ENCODE measurements at regions not wholly inside any gene's neighbourhood (a gene's known extent, or its start where the extent isn't known, plus 50 kb on each side); places are given as distances from the start of the nearest gene placed in this dataset.

DNA sequence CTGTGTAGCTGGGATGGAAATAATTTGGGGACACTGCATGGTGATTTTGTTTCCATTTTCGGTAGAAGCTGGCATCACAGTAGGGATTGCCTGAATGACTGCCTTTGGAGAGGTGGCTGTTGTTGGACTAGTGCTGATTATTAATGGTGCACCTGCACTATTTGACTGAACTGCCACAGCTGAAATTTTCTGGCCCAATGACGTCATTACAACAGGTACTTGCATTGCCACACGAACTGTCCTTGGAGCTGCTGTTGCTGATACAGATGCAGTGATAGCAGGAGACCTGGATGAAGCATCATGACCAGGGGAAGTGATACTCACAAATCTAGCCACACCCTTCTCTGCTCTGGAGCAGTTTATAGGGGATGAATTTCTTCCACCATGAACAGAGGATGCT is 95.6 kb upstream of the FOXC1 start:
- H3K9me3 ChIP-seq (ENCODE audit: control insufficient read depth, low read length) = no peaks in the 10 kb centered on the region
- no peaks in the 10 kb centered on the region for H3K4me1 ChIP-seq (ENCODE audit: control insufficient read depth, insufficient read depth, low read length, poor library complexity, severe bottlenecking)
- H3K4me3 ChIP-seq (ENCODE audit: extremely low read depth, insufficient read depth, low read length, poor library complexity, severe bottlenecking) = no peak overlapping the region
- WGBS, 2 experiments (ENCODE audit: insufficient coverage in 2 of 2) = 88 to 89% methylated on average over 3 of the region's 3 CpGs
- no peaks in the 10 kb centered on the region for H3K36me3 ChIP-seq (ENCODE audit: control insufficient read depth, insufficient read depth, low read length)
- H3K27ac ChIP-seq (ENCODE audit: low read depth, low read length, severe bottlenecking) = no peak overlapping the region

DNA sequence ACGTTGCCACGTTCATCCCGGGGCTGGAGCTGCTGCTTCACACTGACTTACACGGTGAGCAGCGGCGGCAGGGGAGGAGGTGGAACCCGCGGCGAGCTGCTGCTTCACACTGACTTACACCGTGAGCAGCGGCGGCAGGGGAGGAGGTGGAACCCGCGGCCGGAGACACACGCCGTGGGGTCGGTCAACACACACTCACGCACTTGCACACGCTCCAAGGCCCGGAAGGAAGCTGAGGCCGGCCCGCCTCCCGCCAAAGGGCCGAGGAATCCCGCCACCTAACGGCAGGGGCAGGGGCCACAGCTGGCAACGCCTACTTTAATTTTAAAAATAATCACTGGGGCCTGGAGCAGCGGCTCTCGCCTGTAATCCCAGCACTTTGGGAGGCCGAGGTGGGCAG is 94.4 kb upstream of the FOXC1 start:
- no peaks in the 10 kb centered on the region for H3K36me3 ChIP-seq (ENCODE audit: control insufficient read depth, insufficient read depth, low read length)
- WGBS, 2 experiments (ENCODE audit: insufficient coverage in 2 of 2) = 89 to 90% methylated on average over 18 to 29 of the region's 31 CpGs
- no peaks in the 10 kb centered on the region for H3K9me3 ChIP-seq (ENCODE audit: control insufficient read depth, low read length)
- H3K4me3 ChIP-seq (ENCODE audit: extremely low read depth, insufficient read depth, low read length, poor library complexity, severe bottlenecking) = no peak overlapping the region
- H3K27ac ChIP-seq (ENCODE audit: low read depth, low read length, severe bottlenecking) = no peak overlapping the region
- H3K4me1 ChIP-seq (ENCODE audit: control insufficient read depth, insufficient read depth, low read length, poor library complexity, severe bottlenecking) = no peaks in the 10 kb centered on the region

DNA sequence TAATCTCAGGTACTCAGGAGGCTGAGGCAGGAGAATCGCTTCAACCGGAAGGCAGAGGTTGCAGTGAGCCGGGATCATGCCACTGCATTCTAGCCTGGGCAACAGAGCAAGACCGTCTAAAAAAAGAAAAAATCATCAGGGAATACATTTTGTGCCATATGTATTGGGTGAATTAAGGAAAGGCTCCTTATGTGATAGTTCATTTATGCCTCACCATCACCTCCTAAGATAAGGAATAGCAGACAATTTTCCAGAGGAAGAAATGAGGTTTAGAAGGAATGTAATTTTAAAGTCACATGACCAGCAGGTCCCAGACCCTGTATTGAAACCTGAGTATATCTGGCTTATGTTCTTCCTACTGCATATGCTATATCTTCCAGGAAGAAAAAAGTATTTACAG is 93.9 kb upstream of the FOXC1 start:
- H3K27ac ChIP-seq (ENCODE audit: low read depth, low read length, severe bottlenecking) = no peak overlapping the region
- no peaks in the 10 kb centered on the region for H3K36me3 ChIP-seq (ENCODE audit: control insufficient read depth, insufficient read depth, low read length)
- no peaks in the 10 kb centered on the region for H3K9me3 ChIP-seq (ENCODE audit: control insufficient read depth, low read length)
- H3K4me1 ChIP-seq (ENCODE audit: control insufficient read depth, insufficient read depth, low read length, poor library complexity, severe bottlenecking) = no peaks in the 10 kb centered on the region
- WGBS, 2 experiments (ENCODE audit: insufficient coverage in 2 of 2) = 95 to 100% methylated on average over 3 to 4 of the region's 4 CpGs
- H3K4me3 ChIP-seq (ENCODE audit: extremely low read depth, insufficient read depth, low read length, poor library complexity, severe bottlenecking) = no peak overlapping the region

DNA sequence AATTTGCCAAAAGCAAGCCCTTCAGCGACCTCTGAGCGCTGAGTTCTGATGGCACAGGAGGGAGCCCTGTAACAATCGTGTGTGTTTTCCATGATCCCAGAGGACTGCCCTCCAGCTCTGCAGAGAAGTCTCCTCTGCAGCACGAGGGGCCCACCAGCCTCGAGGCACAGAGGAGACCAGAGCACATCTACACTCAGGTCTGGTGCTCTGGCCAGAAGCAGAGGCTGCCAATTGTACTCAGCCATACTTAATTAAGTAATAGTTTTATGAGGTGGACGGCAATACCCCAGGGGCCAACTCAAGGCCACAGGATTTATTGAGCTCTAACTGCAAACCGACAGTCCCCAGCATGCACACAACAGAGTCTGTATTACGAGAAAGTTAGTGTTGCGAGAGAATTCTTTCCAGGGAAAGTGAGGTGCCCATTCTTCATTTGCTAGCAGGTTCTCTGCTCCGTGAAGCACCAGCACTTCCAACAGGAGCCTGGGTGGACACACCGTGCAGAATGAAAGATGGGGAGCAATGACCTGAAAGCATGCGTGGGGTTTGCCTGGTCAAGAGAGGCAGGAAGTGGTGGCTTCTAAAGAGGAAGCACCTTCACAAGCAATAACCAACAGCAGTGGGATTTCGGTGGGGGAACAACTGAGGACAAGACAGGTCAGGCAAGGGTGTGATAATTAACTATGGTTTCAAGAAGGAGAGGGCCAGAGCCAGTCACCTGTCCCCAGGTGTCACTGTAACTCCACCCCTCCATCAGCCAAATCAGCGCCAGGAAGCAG is 92.8 kb upstream of the FOXC1 start:
- Histone ChIP-seq H3K9me3 (ENCODE audit: control insufficient read depth, low read length) (no peaks in the 10 kb centered on the region), H3K4me1 (ENCODE audit: control insufficient read depth, insufficient read depth, low read length, poor library complexity, severe bottlenecking) (no peaks in the 10 kb centered on the region), H3K36me3 (ENCODE audit: control insufficient read depth, insufficient read depth, low read length) (no peaks in the 10 kb centered on the region), H3K4me3 (ENCODE audit: extremely low read depth, insufficient read depth, low read length, poor library complexity, severe bottlenecking) (no peak overlapping the region), H3K27ac (ENCODE audit: low read depth, low read length, severe bottlenecking) (no peak overlapping the region)
- WGBS, 2 experiments (ENCODE audit: insufficient coverage in 2 of 2) = 89 to 91% methylated on average over 10 to 11 of the region's 14 CpGs

DNA sequence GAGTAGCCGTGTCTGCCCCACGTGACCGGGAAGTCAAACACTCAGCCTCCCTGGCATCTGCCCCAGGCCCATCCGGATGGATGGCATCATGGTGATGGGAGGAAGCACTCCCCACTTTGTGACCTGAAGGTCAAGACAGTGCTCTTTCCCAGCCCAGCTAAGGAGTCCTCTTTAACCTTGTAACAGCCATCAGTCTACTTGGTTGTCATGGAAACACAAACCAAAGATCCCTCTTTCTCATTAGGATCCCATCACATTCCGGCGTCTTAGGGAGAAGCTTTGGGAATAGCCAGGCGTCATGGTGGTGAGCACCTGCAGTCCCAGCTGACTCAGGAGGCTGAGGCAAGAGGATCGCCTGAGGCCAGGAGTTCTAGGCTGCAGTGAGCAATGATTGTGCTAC is 90.9 kb upstream of the FOXC1 start:
- Histone ChIP-seq H3K9me3 (ENCODE audit: control insufficient read depth, low read length) (no peaks in the 10 kb centered on the region), H3K27ac (ENCODE audit: low read depth, low read length, severe bottlenecking) (no peak overlapping the region), H3K4me3 (ENCODE audit: extremely low read depth, insufficient read depth, low read length, poor library complexity, severe bottlenecking) (no peak overlapping the region), H3K4me1 (ENCODE audit: control insufficient read depth, insufficient read depth, low read length, poor library complexity, severe bottlenecking) (no peaks in the 10 kb centered on the region), H3K36me3 (ENCODE audit: control insufficient read depth, insufficient read depth, low read length) (no peaks in the 10 kb centered on the region)
- WGBS, 2 experiments (ENCODE audit: insufficient coverage in 2 of 2) = 94 to 100% methylated on average over 6 to 7 of the region's 8 CpGs

DNA sequence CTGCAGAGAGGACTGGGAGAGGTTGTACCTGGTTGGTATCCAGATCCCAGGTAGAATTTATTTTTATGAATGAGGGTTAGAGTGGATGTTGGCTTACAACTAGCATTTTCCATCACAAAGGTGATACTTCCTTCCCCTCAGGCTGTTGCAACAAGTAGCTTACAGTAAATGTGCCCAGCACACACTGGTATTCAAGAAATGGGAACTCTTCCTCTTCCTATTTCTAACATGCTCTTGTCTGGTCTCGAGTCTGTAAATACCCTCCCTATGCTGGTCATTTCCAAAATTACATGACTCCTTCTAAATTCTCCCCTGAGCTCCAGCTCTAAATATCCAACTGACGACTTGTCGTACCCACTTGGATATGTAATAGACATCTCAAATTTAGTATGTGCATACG is 90.1 kb upstream of the FOXC1 start:
- 67 to 86% methylated on average over 1 of the region's 4 CpGs for WGBS, 2 experiments (ENCODE audit: insufficient coverage in 2 of 2)
- Histone ChIP-seq H3K4me1 (ENCODE audit: control insufficient read depth, insufficient read depth, low read length, poor library complexity, severe bottlenecking) (no peaks in the 10 kb centered on the region), H3K4me3 (ENCODE audit: extremely low read depth, insufficient read depth, low read length, poor library complexity, severe bottlenecking) (no peak overlapping the region)

DNA sequence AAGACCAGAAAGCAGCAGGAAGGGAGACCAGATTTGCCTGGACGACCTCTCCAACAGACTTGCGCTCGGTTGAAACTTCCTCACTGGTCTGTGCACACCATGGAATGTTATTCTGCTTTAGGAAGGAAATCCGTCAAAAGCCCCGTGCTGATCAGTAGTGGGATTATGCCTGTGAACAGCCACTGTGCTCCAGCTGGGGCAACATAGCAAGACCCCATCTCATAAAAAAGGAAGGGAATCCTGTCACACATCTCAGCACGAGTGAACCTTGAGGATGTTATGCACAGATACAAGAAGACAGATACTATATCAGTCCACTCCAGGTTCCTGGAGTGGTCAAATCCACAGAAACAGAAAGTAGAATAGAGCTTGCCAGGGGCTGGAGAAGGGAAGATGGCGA is 86.9 kb upstream of the FOXC1 start:
- no peaks in the 10 kb centered on the region for H3K36me3 ChIP-seq (ENCODE audit: control insufficient read depth, insufficient read depth, low read length)
- no peak overlapping the region for H3K27ac ChIP-seq (ENCODE audit: low read depth, low read length, severe bottlenecking)
- peaks cover 6% of the 10 kb centered on the region for H3K4me1 ChIP-seq (ENCODE audit: control insufficient read depth, insufficient read depth, low read length, poor library complexity, severe bottlenecking)
- 74 to 96% methylated on average over 3 to 6 of the region's 7 CpGs for WGBS, 2 experiments (ENCODE audit: insufficient coverage in 2 of 2)
- H3K9me3 ChIP-seq (ENCODE audit: control insufficient read depth, low read length) = no peaks in the 10 kb centered on the region
- H3K4me3 ChIP-seq (ENCODE audit: extremely low read depth, insufficient read depth, low read length, poor library complexity, severe bottlenecking) = no peak overlapping the region

More for the DNA sequence above, 90.1 kb upstream of the FOXC1 start:
- Histone ChIP-seq H3K27ac (ENCODE audit: low read depth, low read length, severe bottlenecking) (no peak overlapping the region), H3K36me3 (ENCODE audit: control insufficient read depth, insufficient read depth, low read length) (no peaks in the 10 kb centered on the region), H3K9me3 (ENCODE audit: control insufficient read depth, low read length) (no peaks in the 10 kb centered on the region)

DNA sequence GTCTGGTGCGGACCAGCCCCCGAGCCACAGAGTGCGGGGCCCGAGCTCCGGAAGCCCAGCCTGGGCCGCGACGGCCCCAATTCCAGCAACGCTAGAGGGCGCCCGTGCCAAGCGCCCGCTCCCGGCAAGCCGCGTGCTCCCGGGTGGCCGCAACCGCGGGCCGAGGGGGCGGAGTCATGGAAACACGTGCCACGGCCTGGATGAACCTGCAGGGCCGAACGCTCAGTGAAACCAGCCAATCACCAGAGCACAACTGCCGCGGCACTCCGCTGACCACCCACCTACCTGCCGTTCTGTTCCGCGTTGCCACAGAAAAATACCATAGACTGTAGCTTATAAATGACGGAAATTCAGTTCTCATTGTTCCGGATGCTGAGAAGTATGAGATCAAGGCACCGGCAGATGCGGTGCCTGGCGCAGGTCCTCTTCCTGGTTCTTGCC is 85.7 kb upstream of the FOXC1 start:
- WGBS, 2 experiments (ENCODE audit: insufficient coverage in 2 of 2) = 34 to 37% methylated on average over 28 to 35 of the region's 37 CpGs
- H3K9me3 ChIP-seq (ENCODE audit: control insufficient read depth, low read length) = no peaks in the 10 kb centered on the region
- H3K4me3 ChIP-seq (ENCODE audit: extremely low read depth, insufficient read depth, low read length, poor library complexity, severe bottlenecking) = no peak overlapping the region
- peaks cover 6% of the 10 kb centered on the region for H3K4me1 ChIP-seq (ENCODE audit: control insufficient read depth, insufficient read depth, low read length, poor library complexity, severe bottlenecking)
- no peaks in the 10 kb centered on the region for H3K36me3 ChIP-seq (ENCODE audit: control insufficient read depth, insufficient read depth, low read length)
- no peak overlapping the region for H3K27ac ChIP-seq (ENCODE audit: low read depth, low read length, severe bottlenecking)

DNA sequence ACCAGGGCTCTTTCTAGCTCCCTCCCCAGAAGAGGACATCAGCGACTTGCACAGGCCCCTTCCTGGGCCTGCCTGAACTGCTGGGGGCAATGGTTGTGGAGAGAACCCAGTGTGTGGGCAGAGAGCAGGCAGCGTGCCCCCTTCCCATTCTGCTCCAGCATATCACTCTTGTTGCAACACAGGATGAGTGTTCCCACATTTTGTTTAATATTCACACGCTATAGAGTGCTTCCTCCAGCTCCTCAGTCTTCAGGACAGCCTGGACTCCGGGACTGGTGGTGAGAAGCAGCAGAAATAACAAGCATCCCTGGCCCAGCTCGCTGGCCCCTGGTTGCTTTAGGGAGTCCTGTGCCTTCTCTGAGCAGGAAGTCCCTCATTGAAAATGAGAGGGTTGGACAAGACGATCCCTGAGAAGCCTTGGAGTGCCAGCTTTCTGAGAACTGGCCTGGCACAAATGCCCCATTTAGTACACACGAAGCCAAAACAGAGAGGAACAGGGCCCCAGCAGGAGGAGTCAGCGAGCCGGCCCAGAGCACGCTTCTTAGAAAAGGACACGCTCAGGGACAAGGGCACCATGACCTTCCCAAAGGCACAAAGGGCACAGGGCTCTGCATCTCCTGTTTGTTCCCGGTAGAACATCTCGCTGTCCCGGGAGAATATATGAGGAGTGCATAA is 84.2 kb upstream of the FOXC1 start:
- no peak overlapping the region for H3K4me3 ChIP-seq (ENCODE audit: extremely low read depth, insufficient read depth, low read length, poor library complexity, severe bottlenecking)
- 85% methylated on average over 10 to 13 of the region's 14 CpGs for WGBS, 2 experiments (ENCODE audit: insufficient coverage in 2 of 2)
- H3K27ac ChIP-seq (ENCODE audit: low read depth, low read length, severe bottlenecking) = no peak overlapping the region
- H3K9me3 ChIP-seq (ENCODE audit: control insufficient read depth, low read length) = no peaks in the 10 kb centered on the region
- H3K36me3 ChIP-seq (ENCODE audit: control insufficient read depth, insufficient read depth, low read length) = no peaks in the 10 kb centered on the region
- H3K4me1 ChIP-seq (ENCODE audit: control insufficient read depth, insufficient read depth, low read length, poor library complexity, severe bottlenecking) = peaks cover 6% of the 10 kb centered on the region

DNA sequence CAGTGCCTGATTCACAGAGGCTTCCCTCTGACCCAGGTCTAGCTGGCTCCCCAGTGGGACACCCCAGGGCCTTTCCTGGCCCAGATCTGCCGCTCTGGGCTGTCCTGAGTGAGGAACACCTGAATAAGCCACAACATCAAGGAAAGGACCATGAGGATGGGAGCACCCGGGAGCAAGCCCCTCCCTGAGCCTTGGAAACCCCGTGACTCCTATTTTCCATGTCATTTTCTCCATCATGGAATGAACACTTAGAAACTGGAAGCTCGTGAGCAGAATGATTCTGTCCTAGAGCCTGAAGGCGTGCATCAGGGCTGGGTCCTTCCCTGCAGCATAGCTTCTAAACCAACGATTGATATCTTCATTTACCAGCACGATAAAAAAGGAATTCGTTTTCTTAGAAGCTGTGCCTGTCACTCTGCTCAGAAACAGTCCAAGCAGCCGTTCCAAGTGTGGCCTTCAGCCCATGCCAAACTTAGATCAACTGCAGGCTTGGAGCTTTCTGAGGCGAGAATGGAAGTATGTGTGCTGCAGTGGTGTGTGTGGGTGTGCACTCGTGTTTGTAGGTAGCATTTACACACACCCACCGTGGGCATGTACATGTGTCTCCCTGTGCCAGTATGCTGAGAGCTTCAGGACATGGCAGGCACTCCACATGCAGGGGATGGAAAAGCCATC is 83.2 kb upstream of the FOXC1 start:
- WGBS, 2 experiments (ENCODE audit: insufficient coverage in 2 of 2) = 75 to 87% methylated on average over 11 to 12 of the region's 12 CpGs
- H3K4me3 ChIP-seq (ENCODE audit: extremely low read depth, insufficient read depth, low read length, poor library complexity, severe bottlenecking) = no peak overlapping the region
- H3K9me3 ChIP-seq (ENCODE audit: control insufficient read depth, low read length) = no peaks in the 10 kb centered on the region
- peaks cover 6% of the 10 kb centered on the region for H3K4me1 ChIP-seq (ENCODE audit: control insufficient read depth, insufficient read depth, low read length, poor library complexity, severe bottlenecking)
- H3K27ac ChIP-seq (ENCODE audit: low read depth, low read length, severe bottlenecking) = no peak overlapping the region
- no peaks in the 10 kb centered on the region for H3K36me3 ChIP-seq (ENCODE audit: control insufficient read depth, insufficient read depth, low read length)
